Neural progenitor cell (in vitro differentiated cells): ENCODE measurements at regions not wholly inside any gene's neighbourhood (a gene's known extent, or its start where the extent isn't known, plus 50 kb on each side); places are given as distances from the start of the nearest gene placed in this dataset.

ENCODE experiments used
- CTCF ChIP-seq: fragments of 200-600 bp; sonication (generic); IDR thresholded peaks from 2 replicates; pipeline ENCODE4 v1.5.1; 2017; ENCODE audit warnings: antibody characterized with exemption, mild to moderate bottlenecking
- EZH2 ChIP-seq: fragments of 200-600 bp; sonication (generic); IDR thresholded peaks from 2 replicates; pipeline ENCODE4 v1.6.1; 2017; ENCODE audit warnings: antibody characterized with exemption, mild to moderate bottlenecking, moderate library complexity

- TF ChIP-seq EZH2 (no peak), CTCF (no peak)
Measured at GRCh38 chr3:115363071-115363470, 216.0 kb upstream of the ZBTB20 start.
